Astrocyte (in vitro differentiated cells and primary cell): ENCODE measurements at regions not wholly inside any gene's neighbourhood (a gene's known extent, or its start where the extent isn't known, plus 50 kb on each side); places are given as distances from the start of the nearest gene placed in this dataset.

Source experiments
- DNase-seq: peaks from one replicate; pipeline ENCODE4 v3.0.0-alpha.2; 2010; ENCODE audit warnings: low read depth
- FAIRE-seq: peaks from 2 replicates; lab custom pipeline; 2011; peaks lifted over from hg19 to GRCh38; lab: Jason Lieb, UNC
- H2AFZ ChIP-seq: 2 replicates; pipeline ENCODE4 v1.6.0; 2012; ENCODE audit warnings: low read depth, low read length, inconsistent platforms
- H3K27ac ChIP-seq: 2 replicates; pipeline ENCODE4 v1.5.1; 2011; ENCODE audit warnings: low read depth, low read length, inconsistent platforms
- H3K27me3 ChIP-seq: 2 replicates; pipeline ENCODE4 v1.6.0; 2011; ENCODE audit warnings: low read length, inconsistent platforms; ENCODE audit not compliant: insufficient read depth
- H3K36me3 ChIP-seq: 2 replicates; pipeline ENCODE4 v1.5.1; 2011; ENCODE audit warnings: low read length, inconsistent platforms; ENCODE audit not compliant: insufficient read depth
- H3K4me1 ChIP-seq: 2 replicates; pipeline ENCODE4 v1.5.1; 2011; ENCODE audit warnings: low read length, inconsistent platforms; ENCODE audit not compliant: insufficient read depth
- H3K4me2 ChIP-seq: 2 replicates; pipeline ENCODE4 v1.6.0; 2012; ENCODE audit warnings: low read length, inconsistent platforms
- H3K4me3 ChIP-seq: 2 replicates; pipeline ENCODE4 v1.5.1; 2011; ENCODE audit warnings: low read depth, mild to moderate bottlenecking, low read length, inconsistent platforms; ENCODE audit not compliant: insufficient read depth
- H3K79me2 ChIP-seq: 2 replicates; pipeline ENCODE4 v1.6.0; 2012; ENCODE audit warnings: mild to moderate bottlenecking, low read length, inconsistent platforms; ENCODE audit not compliant: insufficient read depth
- H3K9ac ChIP-seq: 2 replicates; pipeline ENCODE4 v1.6.0; 2012; ENCODE audit warnings: mild to moderate bottlenecking, low read length, inconsistent platforms
- H3K9me3 ChIP-seq: 2 replicates; pipeline ENCODE4 v1.5.1; 2012; ENCODE audit warnings: low read depth, mild to moderate bottlenecking, low read length, inconsistent platforms; ENCODE audit not compliant: insufficient read depth
- H4K20me1 ChIP-seq: 2 replicates; pipeline ENCODE4 v1.6.0; 2012; ENCODE audit warnings: low read length, inconsistent platforms; ENCODE audit not compliant: insufficient read depth
- H3K27ac Mint-ChIP-seq: one replicate; pipeline ENCODE4 v1.8.0; 2021; ENCODE audit warnings: mild to moderate bottlenecking, mixed read lengths; ENCODE audit not compliant: unreplicated experiment
- H3K27me3 Mint-ChIP-seq: one replicate; pipeline ENCODE4 v1.8.0; 2021; ENCODE audit warnings: low read depth, mixed read lengths; ENCODE audit not compliant: unreplicated experiment
- H3K36me3 Mint-ChIP-seq: one replicate; pipeline ENCODE4 v1.8.0; 2021; ENCODE audit warnings: low read depth, mixed read lengths; ENCODE audit not compliant: unreplicated experiment
- H3K4me1 Mint-ChIP-seq: one replicate; pipeline ENCODE4 v1.8.0; 2021; ENCODE audit warnings: low read depth, mixed read lengths; ENCODE audit not compliant: unreplicated experiment
- H3K4me3 Mint-ChIP-seq: one replicate; pipeline ENCODE4 v1.8.0; 2021; ENCODE audit warnings: mild to moderate bottlenecking, moderate library complexity, mixed read lengths; ENCODE audit not compliant: unreplicated experiment
- H3K9me3 Mint-ChIP-seq: one replicate; pipeline ENCODE4 v1.8.0; 2021; ENCODE audit warnings: mild to moderate bottlenecking, mixed read lengths; ENCODE audit not compliant: unreplicated experiment
- EZH2 ChIP-seq: IDR thresholded peaks from 2 replicates; pipeline ENCODE4 v1.6.1; 2012; ENCODE audit warnings: mild to moderate bottlenecking, low read length, inconsistent platforms; ENCODE audit not compliant: insufficient read depth
- TF ChIP-seq, protein P1 (sequence below): IDR thresholded peaks from 2 replicates; pipeline ENCODE4 v1.5.1; 2011; ENCODE audit warnings: low read depth, mild to moderate bottlenecking, inconsistent platforms, low read length, moderate library complexity; ENCODE audit not compliant: insufficient read depth

DNA sequence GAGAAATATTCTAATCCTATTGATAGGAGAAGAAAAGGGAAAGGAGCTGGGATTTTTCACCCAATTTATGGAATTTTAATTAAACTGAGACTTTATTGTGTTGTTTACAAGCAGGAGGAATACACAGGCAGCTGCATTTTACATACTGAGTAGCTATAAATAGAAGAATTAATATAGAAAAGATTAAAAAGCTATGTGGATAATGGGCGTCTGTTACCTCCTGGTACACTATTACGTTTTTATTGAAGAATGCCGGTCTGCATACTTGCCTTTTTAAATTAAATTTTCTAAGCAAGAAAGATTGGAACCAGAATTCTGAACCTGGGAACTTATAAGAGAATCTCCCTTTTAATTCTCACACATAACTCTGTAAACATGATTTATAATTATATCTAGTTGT, 52.1 kb upstream of the CACHD1 start:
- no peaks in the 10 kb centered on the region for H3K36me3 Mint-ChIP-seq
- peaks cover 9% of the 10 kb centered on the region for H3K4me1 Mint-ChIP-seq
- no peak overlapping the region for H3K4me3 Mint-ChIP-seq
- no peak overlapping the region for H3K27ac Mint-ChIP-seq
- no peak overlapping the region for H2AFZ ChIP-seq
- no peak overlapping the region for H3K4me2 ChIP-seq
- no peaks in the 10 kb centered on the region for H3K9me3 ChIP-seq
- no peak overlapping the region for H3K4me3 ChIP-seq
- TF ChIP-seq EZH2, result no peak
- TF ChIP-seq, protein P1, sequence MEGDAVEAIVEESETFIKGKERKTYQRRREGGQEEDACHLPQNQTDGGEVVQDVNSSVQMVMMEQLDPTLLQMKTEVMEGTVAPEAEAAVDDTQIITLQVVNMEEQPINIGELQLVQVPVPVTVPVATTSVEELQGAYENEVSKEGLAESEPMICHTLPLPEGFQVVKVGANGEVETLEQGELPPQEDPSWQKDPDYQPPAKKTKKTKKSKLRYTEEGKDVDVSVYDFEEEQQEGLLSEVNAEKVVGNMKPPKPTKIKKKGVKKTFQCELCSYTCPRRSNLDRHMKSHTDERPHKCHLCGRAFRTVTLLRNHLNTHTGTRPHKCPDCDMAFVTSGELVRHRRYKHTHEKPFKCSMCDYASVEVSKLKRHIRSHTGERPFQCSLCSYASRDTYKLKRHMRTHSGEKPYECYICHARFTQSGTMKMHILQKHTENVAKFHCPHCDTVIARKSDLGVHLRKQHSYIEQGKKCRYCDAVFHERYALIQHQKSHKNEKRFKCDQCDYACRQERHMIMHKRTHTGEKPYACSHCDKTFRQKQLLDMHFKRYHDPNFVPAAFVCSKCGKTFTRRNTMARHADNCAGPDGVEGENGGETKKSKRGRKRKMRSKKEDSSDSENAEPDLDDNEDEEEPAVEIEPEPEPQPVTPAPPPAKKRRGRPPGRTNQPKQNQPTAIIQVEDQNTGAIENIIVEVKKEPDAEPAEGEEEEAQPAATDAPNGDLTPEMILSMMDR, result no peak
- H4K20me1 ChIP-seq, result no peaks in the 10 kb centered on the region
- H3K27me3 ChIP-seq, result no peaks in the 10 kb centered on the region
- no peaks in the 10 kb centered on the region for H3K4me1 ChIP-seq
- DNase-seq (no peak), FAIRE-seq (no peak)
- no peaks in the 10 kb centered on the region for H3K36me3 ChIP-seq
- peaks cover 4% of the 10 kb centered on the region for H3K27me3 Mint-ChIP-seq
- H3K27ac ChIP-seq, result no peak overlapping the region
- no peaks in the 10 kb centered on the region for H3K9me3 Mint-ChIP-seq
- no peak overlapping the region for H3K9ac ChIP-seq
- no peaks in the 10 kb centered on the region for H3K79me2 ChIP-seq
